Keratinocyte (primary cell): ENCODE measurements at regions not wholly inside any gene's neighbourhood (a gene's known extent, or its start where the extent isn't known, plus 50 kb on each side); places are given as distances from the start of the nearest gene placed in this dataset.

ENCODE experiments used
- CTCF ChIP-seq, 3 experiments: IDR thresholded peaks in 1 of 3; conservative IDR thresholded peaks in 1 of 3; optimal IDR thresholded peaks in 1 of 3; 2 replicates in 2 of 3; 3 replicates in 1 of 3; pipeline versions ENCODE3 to v1.5.1; 2011; ENCODE audit warnings: low read length in 3 of 3, mild to moderate bottlenecking in 3 of 3, moderate library complexity in 2 of 3, control low read depth in 1 of 3, inconsistent platforms in 1 of 3; ENCODE audit not compliant: insufficient read depth in 2 of 3; ENCODE audit errors: extremely low read depth in 1 of 3
- EZH2 ChIP-seq: IDR thresholded peaks from one replicate; pipeline ENCODE4 v1.6.1; 2012; ENCODE audit warnings: inconsistent platforms, mild to moderate bottlenecking, low read length, moderate library complexity

- no peak for TF ChIP-seq CTCF (optimal IDR thresholded peaks at IDR 0.05 in 1 of 3, IDR thresholded peaks at IDR 0.05 in 1 of 3, conservative IDR thresholded peaks at IDR 0.05 in 1 of 3; ENCODE audit: extremely low read depth in 1 of 3, insufficient read depth in 2 of 3, low read length in 3 of 3)
- no peak for TF ChIP-seq EZH2
These were observed 894.5 kb upstream of the ACVR2A start for GRCh38 chr2:146950361-146950760.
